B cell (primary cell): ENCODE measurements at regions not wholly inside any gene's neighbourhood (a gene's known extent, or its start where the extent isn't known, plus 50 kb on each side); places are given as distances from the start of the nearest gene placed in this dataset.

ENCODE experiments used
- ATAC-seq: fragments of 200-7000 bp; cut with Tn5 transposase; one replicate; pipeline ENCODE4 v1.10.0; 2021; ENCODE audit warnings: low read depth, mild to moderate bottlenecking, moderate number of reproducible peaks, moderate library complexity
- CTCF ChIA-PET: fragments of 350-600 bp; sonication (Branson Sonifier 250); formaldehyde crosslinking; loops from one replicate; lab custom pipeline; 2021; ENCODE audit warnings: antibody characterized with exemption, inconsistent platforms; lab: Charles Lee
- POLR2A ChIA-PET: fragments of 350-600 bp; sonication (Branson Sonifier 250); formaldehyde crosslinking; loops from one replicate; lab custom pipeline; 2021; ENCODE audit warnings: antibody characterized with exemption; lab: Charles Lee
- DNase-seq: peaks from one replicate; pipeline ENCODE4 v3.0.0; 2013
- H2AFZ ChIP-seq: 2 replicates; pipeline ENCODE4 v1.6.1; 2012; ENCODE audit warnings: mild to moderate bottlenecking, low read depth, low read length; ENCODE audit not compliant: insufficient read depth, poor library complexity, severe bottlenecking
- H3K27ac ChIP-seq, 2 donors: 1 replicate in 1 of 2; 2 replicates in 1 of 2; pipeline ENCODE4 v1.5.1; 2012 to 2013; ENCODE audit warnings: low read length in 2 of 2, mild to moderate bottlenecking in 2 of 2, moderate library complexity in 1 of 2
- H3K27me3 ChIP-seq, 4 experiments: fragments of 200-600 bp in 1 of 4; sonication (generic) in 1 of 4; replicated peaks in 1 of 4; 1 replicate in 2 of 4; 2 replicates in 2 of 4; pipeline versions ENCODE4 v1.6.1 to v1.7.0; 2013 to 2016; ENCODE audit warnings: low read length in 3 of 4, mild to moderate bottlenecking in 2 of 4, mixed read lengths in 1 of 4, moderate library complexity in 1 of 4; ENCODE audit not compliant: insufficient read depth in 4 of 4, control insufficient read depth in 3 of 4; ENCODE audit errors: control extremely low read depth in 1 of 4
- H3K36me3 ChIP-seq, 2 experiments: replicated peaks in 1 of 2; 1 replicate in 1 of 2; 2 replicates in 1 of 2; pipeline versions ENCODE4 v1.6.1 to v1.7.1; 2013; ENCODE audit warnings: low read length in 1 of 2; ENCODE audit not compliant: insufficient read depth in 2 of 2, control insufficient read depth in 1 of 2; ENCODE audit errors: control extremely low read depth in 1 of 2, extremely low read depth in 1 of 2
- H3K4me1 ChIP-seq, 2 donors: fragments of 200-600 bp in 1 of 2; sonication (generic) in 1 of 2; 1 replicate in 1 of 2; 2 replicates in 1 of 2; pipeline versions ENCODE4 v1.5.1 to v1.6.1; 2013 to 2017; ENCODE audit warnings: low read length in 2 of 2; ENCODE audit not compliant: control insufficient read depth in 2 of 2, insufficient read depth in 2 of 2
- H3K4me2 ChIP-seq: replicated peaks from 2 replicates; pipeline ENCODE3; 2012; ENCODE audit warnings: mild to moderate bottlenecking, low read depth, low read length; ENCODE audit not compliant: poor library complexity, severe bottlenecking
- H3K4me3 ChIP-seq, 5 experiments: fragments of 200-600 bp in 1 of 5; sonication (generic) in 1 of 5; 1 replicate in 3 of 5; 2 replicates in 2 of 5; pipeline versions ENCODE4 v1.5.1 to v1.7.0; 2011 to 2016; ENCODE audit warnings: low read length in 4 of 5, mild to moderate bottlenecking in 4 of 5, low read depth in 2 of 5, control low read depth in 1 of 5, moderate library complexity in 1 of 5; ENCODE audit not compliant: insufficient read depth in 1 of 5; ENCODE audit errors: control extremely low read depth in 1 of 5, extremely low read depth in 1 of 5
- H3K79me2 ChIP-seq: fragments of 200-600 bp; sonication (generic); one replicate; pipeline ENCODE4 v1.6.0; 2016; ENCODE audit warnings: low read length; ENCODE audit not compliant: control insufficient read depth, insufficient read depth
- H3K9ac ChIP-seq: fragments of 200-600 bp; sonication (generic); 2 replicates; pipeline ENCODE4 v1.6.1; 2017; ENCODE audit warnings: mild to moderate bottlenecking, low read length, moderate library complexity
- H3K9me3 ChIP-seq, 3 donors: one replicate each; pipeline versions ENCODE4 v1.6.1 to v1.7.1; 2013; ENCODE audit warnings: low read length in 2 of 3; ENCODE audit not compliant: control insufficient read depth in 2 of 3, insufficient read depth in 1 of 3; ENCODE audit errors: control extremely low read depth in 1 of 3
- H4K20me1 ChIP-seq: 2 replicates; pipeline ENCODE4 v1.6.0; 2012; ENCODE audit warnings: mild to moderate bottlenecking, low read length; ENCODE audit not compliant: insufficient read depth, control insufficient read depth, poor library complexity, severe bottlenecking
- H3K27ac Mint-ChIP-seq: one replicate; pipeline ENCODE4 v1.8.0; 2021; ENCODE audit warnings: mixed read lengths
- H3K27me3 Mint-ChIP-seq: one replicate; pipeline ENCODE4 v1.8.0; 2021; ENCODE audit warnings: mixed read lengths
- H3K4me1 Mint-ChIP-seq: one replicate; pipeline ENCODE4 v1.8.0; 2021; ENCODE audit warnings: mixed read lengths
- H3K4me3 Mint-ChIP-seq: one replicate; pipeline ENCODE4 v1.8.0; 2021; ENCODE audit warnings: mixed read lengths
- H3K9me3 Mint-ChIP-seq: one replicate; pipeline ENCODE4 v1.8.0; 2022; ENCODE audit warnings: mixed read lengths; ENCODE audit not compliant: insufficient read depth
- CTCF ChIP-seq: fragments of 200-600 bp; IDR thresholded peaks from one replicate; pipeline ENCODE4 v1.8.0; 2022; ENCODE audit warnings: antibody characterized with exemption, mild to moderate bottlenecking
- EZH2 ChIP-seq: IDR thresholded peaks from 2 replicates; pipeline ENCODE4 v1.6.1; 2012; ENCODE audit warnings: borderline replicate concordance, low read depth, mild to moderate bottlenecking, moderate library complexity, low read length; ENCODE audit not compliant: insufficient read depth, poor library complexity, severe bottlenecking
- WGBS: methylation state at CpG from one replicate; pipeline ENCODE4 v1.1.5; 2013; ENCODE audit warnings: missing lambda C conversion rate; ENCODE audit not compliant: insufficient coverage; 5-methylcytosine and 5-hydroxymethylcytosine counted together
- intact Hi-C: fragments of 100-400 bp; cut with micrococcal nuclease; formaldehyde crosslinking; loops from one replicate; pipeline ENCODE4 v1.10.0; 2022

GRCh38 chr12:94832105-94832504, 171.4 kb downstream of the NDUFA12 start:
- WGBS: no CpG with 5 or more reads among the region's 3 CpGs
- ATAC-seq (no peak), DNase-seq (no peak)
- ChIA-PET CTCF (interaction anchor here (2.7 kb wide), 1 partner anchor 43 kb away, joined by 9 read pairs; no protein-coding TSS in a partner anchor), POLR2A (no interaction called here)
- Histone ChIP-seq H2AFZ (peak overlapping the region; percentile 65), H3K9ac (peak overlapping the region; percentile 47), H4K20me1 (no peaks in the 10 kb centered on the region), H3K27ac (peak overlapping the region; percentile 92 to 94), H3K4me3 (no peak overlapping the region), H3K79me2 (no peaks in the 10 kb centered on the region), H3K4me1 (peaks cover 39% of the 10 kb centered on the region in 2 donors), H3K4me2 (peak overlapping the region; percentile 71), H3K36me3 (no peaks in the 10 kb centered on the region), H3K27me3 (no peaks in the 10 kb centered on the region), H3K9me3 (no peaks in the 10 kb centered on the region)
- Mint-ChIP-seq H3K27me3 (no peaks in the 10 kb centered on the region), H3K4me1 (peaks cover 47% of the 10 kb centered on the region), H3K27ac (peak overlapping the region; percentile 100), H3K9me3 (peaks cover 4% of the 10 kb centered on the region), H3K4me3 (no peak overlapping the region)
- no peak for TF ChIP-seq CTCF
- TF ChIP-seq EZH2: no peak
- intact Hi-C loops: loop anchor here (5.0 kb wide), 2 partner anchors 40 to 240 kb away; partner anchors contain the start of gene NR2C1

DNA sequence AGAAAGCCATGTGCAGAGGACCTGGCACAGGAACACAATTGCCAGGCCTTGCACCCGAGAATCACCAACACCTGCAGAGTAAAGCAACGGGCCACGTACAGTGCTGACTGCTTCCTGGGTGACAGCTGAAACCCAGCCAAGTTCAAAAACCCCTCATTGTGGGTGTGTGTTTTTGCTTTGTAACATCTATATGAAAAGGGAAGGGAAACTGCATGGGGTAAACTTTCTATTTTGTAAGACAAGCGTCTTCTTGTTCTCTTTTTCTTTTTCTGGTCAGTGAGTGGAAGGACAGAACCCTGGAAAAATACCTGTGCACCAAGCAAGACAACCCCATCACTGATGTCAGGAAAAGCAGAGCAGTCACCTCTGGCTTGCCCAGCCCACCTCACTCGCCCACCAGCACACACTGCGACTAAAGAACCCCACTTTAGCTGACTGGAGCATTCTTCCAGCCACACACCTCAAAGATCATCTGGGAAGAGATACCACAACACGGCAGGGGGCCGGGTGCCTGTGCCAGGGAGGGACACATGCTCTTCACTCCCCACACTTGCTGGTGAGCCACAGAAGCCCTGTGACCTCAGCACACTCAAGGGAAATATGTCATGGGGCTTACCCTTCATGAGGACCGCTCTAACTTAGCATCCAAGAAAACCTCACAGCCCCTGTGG, 172.3 kb downstream of the NDUFA12 start:
- Mint-ChIP-seq H3K9me3 (peaks cover 4% of the 10 kb centered on the region), H3K27me3 (no peaks in the 10 kb centered on the region), H3K4me1 (peaks cover 47% of the 10 kb centered on the region), H3K4me3 (peak overlapping the region; percentile 95), H3K27ac (peak overlapping the region; percentile 100)
- peak overlapping the region; percentile 47 for H3K9ac ChIP-seq
- no peaks in the 10 kb centered on the region for H3K27me3 ChIP-seq
- no peaks in the 10 kb centered on the region for H3K9me3 ChIP-seq
- peak overlapping the region; percentile 71 for H3K4me2 ChIP-seq
- H2AFZ ChIP-seq: peak overlapping the region; percentile 65
- H3K4me1 ChIP-seq: peaks cover 39% of the 10 kb centered on the region in 2 donors
- DNase-seq (peak; percentile 86), ATAC-seq (peak; percentile 94)
- POLR2A ChIA-PET: interaction anchor here (1.2 kb wide), 1 partner anchor 13 kb away, joined by 3 read pairs; no protein-coding TSS in a partner anchor
- CTCF ChIA-PET: interaction anchor here (0.7 to 2.7 kb wide), 3 partner anchors 10 to 43 kb away, joined by 4 to 9 read pairs (median 7); no protein-coding TSS in a partner anchor
- intact Hi-C loops: loop anchor here (1.0 to 5.0 kb wide), 5 partner anchors 13 to 371 kb away; partner anchors contain the start of gene NR2C1
- no peaks in the 10 kb centered on the region for H4K20me1 ChIP-seq
- no peaks in the 10 kb centered on the region for H3K79me2 ChIP-seq
- peak overlapping the region; percentile 92 to 94 for H3K27ac ChIP-seq
- no peaks in the 10 kb centered on the region for H3K36me3 ChIP-seq
- peak overlapping the region in 2 of 5 experiments; percentile 5 to 23 for H3K4me3 ChIP-seq
- TF ChIP-seq EZH2 (no peak), CTCF (no peak)
- WGBS: 55% methylated on average over 4 of the region's 9 CpGs
